Esophagus muscularis mucosa (tissue), 4 donors: ENCODE measurements at regions not wholly inside any gene's neighbourhood (a gene's known extent, or its start where the extent isn't known, plus 50 kb on each side); places are given as distances from the start of the nearest gene placed in this dataset.

ENCODE experiments used
- DNase-seq: peaks from one replicate; pipeline ENCODE4 v3.0.0-alpha.2; 2017; ENCODE audit errors: extremely low spot score
- H3K27ac ChIP-seq, 4 donors: fragments of 200-600 bp; sonication (generic); replicated peaks in 1 of 4; 1 replicate in 3 of 4; 2 replicates in 1 of 4; pipeline ENCODE4 v1.5.1; 2016 to 2019; ENCODE audit warnings: mild to moderate bottlenecking in 1 of 4
- H3K27me3 ChIP-seq, 4 donors: fragments of 200-600 bp; sonication (generic); one replicate each; pipeline versions ENCODE4 v1.5.1 to v1.6.0; 2016 to 2019
- H3K36me3 ChIP-seq, 4 donors: fragments of 200-600 bp; sonication (generic); one replicate each; pipeline ENCODE4 v1.5.1; 2016 to 2019
- H3K4me1 ChIP-seq, 4 donors: fragments of 200-600 bp; sonication (generic); one replicate each; pipeline ENCODE4 v1.5.1; 2016 to 2019
- H3K4me3 ChIP-seq, 4 donors: fragments of 200-600 bp; sonication (generic); 1 replicate in 2 of 4; 2 replicates in 2 of 4; pipeline ENCODE4 v1.5.1; 2016 to 2019; ENCODE audit warnings: mild to moderate bottlenecking in 4 of 4, moderate library complexity in 1 of 4
- H3K9me3 ChIP-seq, 4 donors: fragments of 200-600 bp; sonication (generic); 1 replicate in 3 of 4; 2 replicates in 1 of 4; pipeline ENCODE4 v1.5.1; 2016 to 2019
- EP300 ChIP-seq: sonication (generic); formaldehyde crosslinking; IDR thresholded peaks from one replicate; pipeline ENCODE4 v1.6.1; 2017; ENCODE audit warnings: antibody characterized with exemption
- POLR2A ChIP-seq: fragments of 450-650 bp; IDR thresholded peaks from one replicate; pipeline ENCODE4 v1.6.1; 2017; ENCODE audit warnings: antibody characterized with exemption, moderate library complexity, mild to moderate bottlenecking, low read depth
- POLR2AphosphoS5 ChIP-seq, 2 donors: sonication (generic); formaldehyde crosslinking; IDR thresholded peaks; one replicate each; pipeline ENCODE4 v1.6.1; 2017; ENCODE audit warnings: antibody characterized with exemption in 2 of 2
- WGBS: methylation state at CpG from one replicate; pipeline ENCODE4 v1.1.5; 2018; 5-methylcytosine and 5-hydroxymethylcytosine counted together
- intact Hi-C: fragments of 100-400 bp; cut with DNase I; formaldehyde crosslinking; loops from one replicate; pipeline ENCODE4 v1.15.1; 2023
- TF ChIP-seq, protein P1 (sequence below), 3 experiments: fragments of 200-600 bp in 2 of 3; fragments of 450-650 bp in 1 of 3; sonication (generic) in 2 of 3; IDR thresholded peaks; one replicate each; pipeline ENCODE4 v1.5.1; 2017 to 2019; ENCODE audit warnings: antibody characterized with exemption in 3 of 3, mild to moderate bottlenecking in 2 of 3, moderate library complexity in 1 of 3

DNA sequence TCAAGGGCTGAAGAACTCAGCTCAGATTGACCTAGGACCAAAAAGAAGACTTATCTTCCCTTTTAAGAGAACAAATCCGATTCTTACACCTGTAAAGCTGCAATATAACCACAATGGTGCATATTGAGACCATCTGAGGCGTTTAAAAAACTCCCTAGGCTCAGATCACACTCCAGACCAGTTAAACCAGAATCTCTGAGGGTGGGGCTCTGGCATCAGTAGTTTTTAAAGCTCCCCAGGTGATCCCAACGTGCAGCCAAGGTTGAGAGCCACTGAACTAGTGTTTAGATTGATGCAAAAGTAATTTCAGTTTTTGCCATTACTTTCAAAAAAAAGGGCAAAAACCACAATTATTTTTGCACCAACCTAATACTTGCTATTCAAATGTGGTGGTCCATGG, 73.9 kb upstream of the GPM6B start:
- H3K27ac ChIP-seq, result no peak overlapping the region
- no peaks in the 10 kb centered on the region for H3K36me3 ChIP-seq
- TF ChIP-seq POLR2A (no peak), EP300 (no peak), POLR2AphosphoS5 (IDR thresholded peaks at IDR 0.05) (no peak)
- TF ChIP-seq, protein P1, sequence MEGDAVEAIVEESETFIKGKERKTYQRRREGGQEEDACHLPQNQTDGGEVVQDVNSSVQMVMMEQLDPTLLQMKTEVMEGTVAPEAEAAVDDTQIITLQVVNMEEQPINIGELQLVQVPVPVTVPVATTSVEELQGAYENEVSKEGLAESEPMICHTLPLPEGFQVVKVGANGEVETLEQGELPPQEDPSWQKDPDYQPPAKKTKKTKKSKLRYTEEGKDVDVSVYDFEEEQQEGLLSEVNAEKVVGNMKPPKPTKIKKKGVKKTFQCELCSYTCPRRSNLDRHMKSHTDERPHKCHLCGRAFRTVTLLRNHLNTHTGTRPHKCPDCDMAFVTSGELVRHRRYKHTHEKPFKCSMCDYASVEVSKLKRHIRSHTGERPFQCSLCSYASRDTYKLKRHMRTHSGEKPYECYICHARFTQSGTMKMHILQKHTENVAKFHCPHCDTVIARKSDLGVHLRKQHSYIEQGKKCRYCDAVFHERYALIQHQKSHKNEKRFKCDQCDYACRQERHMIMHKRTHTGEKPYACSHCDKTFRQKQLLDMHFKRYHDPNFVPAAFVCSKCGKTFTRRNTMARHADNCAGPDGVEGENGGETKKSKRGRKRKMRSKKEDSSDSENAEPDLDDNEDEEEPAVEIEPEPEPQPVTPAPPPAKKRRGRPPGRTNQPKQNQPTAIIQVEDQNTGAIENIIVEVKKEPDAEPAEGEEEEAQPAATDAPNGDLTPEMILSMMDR (IDR thresholded peaks at IDR 0.05), result no peak
- no peaks in the 10 kb centered on the region for H3K4me1 ChIP-seq
- DNase-seq, result no peak
- no peaks in the 10 kb centered on the region for H3K9me3 ChIP-seq
- no peak overlapping the region for H3K4me3 ChIP-seq
- intact Hi-C loops, result no loop called here
- no peaks in the 10 kb centered on the region for H3K27me3 ChIP-seq
- 60% methylated on average over 3 of the region's 3 CpGs for WGBS

DNA sequence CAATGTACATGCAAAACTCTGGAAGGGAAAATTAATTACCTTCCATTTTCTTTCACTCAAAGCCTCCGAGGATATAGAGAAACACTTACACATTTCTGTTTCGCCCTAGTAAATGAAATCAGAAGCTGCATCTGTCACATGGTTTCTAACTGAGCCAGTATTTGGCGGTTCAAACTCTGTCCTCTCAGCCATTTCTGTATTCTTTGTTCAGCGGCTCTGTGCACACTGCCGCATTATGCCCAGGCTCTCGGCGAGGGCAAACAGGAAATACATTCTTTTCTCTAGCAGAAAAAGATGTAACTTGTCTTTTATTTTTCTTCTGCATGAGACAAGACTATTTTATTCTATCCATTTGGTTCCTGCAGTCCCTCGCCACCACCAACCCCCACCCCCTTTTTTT, 71.4 kb upstream of the GPM6B start:
- WGBS, result 84% methylated on average over 8 of the region's 8 CpGs
- H3K27ac ChIP-seq, result no peak overlapping the region
- no peak for DNase-seq
- H3K9me3 ChIP-seq, result no peaks in the 10 kb centered on the region
- H3K4me3 ChIP-seq, result no peak overlapping the region
- H3K4me1 ChIP-seq, result no peaks in the 10 kb centered on the region
- intact Hi-C loops, result no loop called here
- no peaks in the 10 kb centered on the region for H3K36me3 ChIP-seq
- H3K27me3 ChIP-seq, result no peaks in the 10 kb centered on the region
- no peak for TF ChIP-seq POLR2A
- TF ChIP-seq POLR2AphosphoS5 (IDR thresholded peaks at IDR 0.05), result no peak
- TF ChIP-seq, protein P1 (IDR thresholded peaks at IDR 0.05), result no peak
- TF ChIP-seq EP300, result no peak

DNA sequence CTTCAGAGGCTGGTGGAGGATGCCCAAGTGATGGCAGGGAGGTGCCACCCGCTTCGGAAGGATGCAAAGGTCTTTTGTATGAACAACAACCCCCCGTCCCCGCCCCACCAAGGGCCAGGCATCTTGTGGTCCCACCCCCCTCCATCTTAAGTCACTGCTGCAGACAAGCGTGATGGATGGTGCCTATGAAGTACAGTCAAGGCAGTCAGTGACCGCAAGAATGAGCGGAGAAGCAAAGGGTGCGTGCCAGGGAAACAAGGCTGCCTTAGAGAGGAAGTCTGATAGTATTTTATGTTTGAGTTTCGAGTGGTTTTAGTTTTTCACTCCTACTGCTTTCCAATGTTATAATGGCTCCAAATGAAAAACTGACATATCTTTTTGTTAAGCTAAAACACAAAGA, 68.7 kb upstream of the GPM6B start:
- Histone ChIP-seq H3K4me3 (no peak overlapping the region), H3K27ac (no peak overlapping the region), H3K4me1 (no peaks in the 10 kb centered on the region), H3K36me3 (no peaks in the 10 kb centered on the region), H3K27me3 (no peaks in the 10 kb centered on the region), H3K9me3 (no peaks in the 10 kb centered on the region)
- TF ChIP-seq POLR2AphosphoS5 (IDR thresholded peaks at IDR 0.05) (no peak), EP300 (no peak), POLR2A (no peak)
- TF ChIP-seq, protein P1 (IDR thresholded peaks at IDR 0.05), result no peak
- DNase-seq, result no peak
- WGBS, result 83% methylated on average over 6 of the region's 9 CpGs
- intact Hi-C loops, result no loop called here

DNA sequence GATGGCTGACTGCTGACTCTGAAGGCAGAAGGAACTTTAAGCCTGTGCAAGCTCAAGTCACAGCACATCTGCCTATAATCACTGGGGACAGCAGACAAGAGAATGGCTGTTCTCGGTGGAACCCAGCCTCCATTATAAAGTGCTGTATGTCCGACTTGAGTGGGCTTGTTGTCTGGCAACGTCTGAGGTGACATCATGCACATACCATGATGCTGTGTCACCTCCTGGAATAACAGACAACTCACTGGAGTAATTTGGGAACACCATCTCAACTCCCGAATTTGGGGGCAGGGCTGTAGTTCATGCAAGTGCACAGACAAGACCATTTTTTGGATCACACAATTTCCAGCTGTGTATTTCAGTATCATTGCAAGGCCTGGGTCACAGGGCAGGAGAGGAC, 59.8 kb upstream of the GPM6B start:
- TF ChIP-seq POLR2A (no peak), EP300 (no peak), POLR2AphosphoS5 (IDR thresholded peaks at IDR 0.05) (no peak)
- TF ChIP-seq, protein P1 (IDR thresholded peaks at IDR 0.05), result no peak
- 56% methylated on average over 3 of the region's 4 CpGs for WGBS
- intact Hi-C loops, result no loop called here
- DNase-seq, result no peak
- Histone ChIP-seq H3K27me3 (no peaks in the 10 kb centered on the region), H3K9me3 (no peaks in the 10 kb centered on the region), H3K4me1 (no peaks in the 10 kb centered on the region), H3K4me3 (no peak overlapping the region), H3K27ac (no peak overlapping the region), H3K36me3 (no peaks in the 10 kb centered on the region)

DNA sequence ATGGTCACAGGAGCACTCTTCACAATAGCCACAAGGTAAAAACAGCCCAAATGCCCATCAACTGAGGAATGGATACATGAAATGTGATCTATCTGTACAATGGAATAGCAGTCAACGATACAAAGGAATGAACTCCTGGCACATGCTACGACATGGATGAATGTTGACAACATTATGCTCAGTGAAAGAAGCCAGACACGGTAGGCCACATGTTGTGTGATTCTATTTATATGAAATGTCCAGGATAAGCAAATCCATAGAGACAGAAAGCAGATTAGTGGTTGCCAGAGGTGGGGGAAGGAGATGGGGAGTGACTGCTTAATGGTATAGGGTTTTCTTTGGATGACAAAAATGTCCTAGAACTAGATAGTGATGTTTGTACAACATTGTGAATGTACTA, 58.7 kb upstream of the GPM6B start:
- H3K4me1 ChIP-seq, result no peaks in the 10 kb centered on the region
- H3K36me3 ChIP-seq, result no peaks in the 10 kb centered on the region
- H3K27ac ChIP-seq, result no peak overlapping the region
- DNase-seq, result no peak
- no peaks in the 10 kb centered on the region for H3K9me3 ChIP-seq
- TF ChIP-seq, protein P1 (IDR thresholded peaks at IDR 0.05), result no peak
- no peak for TF ChIP-seq POLR2AphosphoS5 (IDR thresholded peaks at IDR 0.05)
- no peak for TF ChIP-seq POLR2A
- TF ChIP-seq EP300, result no peak
- 54% methylated on average over 3 of the region's 3 CpGs for WGBS
- no peaks in the 10 kb centered on the region for H3K27me3 ChIP-seq
- intact Hi-C loops, result no loop called here
- H3K4me3 ChIP-seq, result no peak overlapping the region
